Ascending aorta (tissue), 2 donors: ENCODE measurements at regions not wholly inside any gene's neighbourhood (a gene's known extent, or its start where the extent isn't known, plus 50 kb on each side); places are given as distances from the start of the nearest gene placed in this dataset.

Experiments used
- DNase-seq, 2 donors: peaks; one replicate each; pipeline ENCODE4 v3.0.0-alpha.2; 2019; ENCODE audit warnings: low spot score in 2 of 2
- H3K27ac ChIP-seq, 2 donors: fragments of 200-600 bp; sonication (generic); one replicate each; pipeline ENCODE4 v1.5.1; 2016 to 2017; ENCODE audit warnings: mild to moderate bottlenecking in 1 of 2
- H3K27me3 ChIP-seq: fragments of 200-600 bp; sonication (generic); one replicate; pipeline ENCODE4 v1.5.1; 2017
- H3K36me3 ChIP-seq, 2 donors: fragments of 200-600 bp; sonication (generic); one replicate each; pipeline ENCODE4 v1.5.1; 2016
- H3K4me1 ChIP-seq, 2 donors: fragments of 200-600 bp; sonication (generic); one replicate each; pipeline ENCODE4 v1.5.1; 2016 to 2017; ENCODE audit warnings: mild to moderate bottlenecking in 1 of 2
- H3K4me3 ChIP-seq, 2 donors: fragments of 200-600 bp; sonication (generic); one replicate each; pipeline ENCODE4 v1.5.1; 2016 to 2017; ENCODE audit warnings: mild to moderate bottlenecking in 1 of 2
- H3K9me3 ChIP-seq, 2 donors: fragments of 200-600 bp; sonication (generic); one replicate each; pipeline ENCODE4 v1.5.1; 2016
- intact Hi-C: fragments of 100-400 bp; cut with DNase I; formaldehyde crosslinking; loops from one replicate; pipeline ENCODE4 v1.15.1; 2023
- TF ChIP-seq, protein P1 (sequence below), 3 experiments: fragments of 200-600 bp in 2 of 3; fragments of 450-650 bp in 1 of 3; sonication (generic) in 2 of 3; IDR thresholded peaks; one replicate each; pipeline ENCODE4 v1.5.1; 2016 to 2019; ENCODE audit warnings: antibody characterized with exemption in 3 of 3, mild to moderate bottlenecking in 1 of 3, moderate library complexity in 1 of 3

DNA sequence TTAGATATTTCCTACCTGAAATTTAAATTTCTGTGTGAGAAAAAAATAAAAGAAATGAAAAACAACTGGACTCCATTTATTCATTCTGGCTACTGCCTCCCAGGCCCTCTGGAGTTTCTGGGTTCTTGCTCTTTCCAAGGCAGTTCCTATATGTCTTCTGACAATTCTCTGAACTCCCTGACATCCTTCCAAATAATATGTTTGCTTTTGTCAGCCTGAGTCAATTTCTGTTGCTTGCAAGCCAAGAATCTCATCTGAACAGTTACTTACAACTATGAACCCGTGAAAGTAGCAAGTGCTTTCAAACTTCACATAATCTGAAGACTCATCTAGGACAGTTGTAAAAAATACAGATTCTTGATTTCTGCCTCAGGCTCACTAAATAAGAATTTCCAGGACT is 216.7 kb upstream of the NPVF start:
- TF ChIP-seq, protein P1, sequence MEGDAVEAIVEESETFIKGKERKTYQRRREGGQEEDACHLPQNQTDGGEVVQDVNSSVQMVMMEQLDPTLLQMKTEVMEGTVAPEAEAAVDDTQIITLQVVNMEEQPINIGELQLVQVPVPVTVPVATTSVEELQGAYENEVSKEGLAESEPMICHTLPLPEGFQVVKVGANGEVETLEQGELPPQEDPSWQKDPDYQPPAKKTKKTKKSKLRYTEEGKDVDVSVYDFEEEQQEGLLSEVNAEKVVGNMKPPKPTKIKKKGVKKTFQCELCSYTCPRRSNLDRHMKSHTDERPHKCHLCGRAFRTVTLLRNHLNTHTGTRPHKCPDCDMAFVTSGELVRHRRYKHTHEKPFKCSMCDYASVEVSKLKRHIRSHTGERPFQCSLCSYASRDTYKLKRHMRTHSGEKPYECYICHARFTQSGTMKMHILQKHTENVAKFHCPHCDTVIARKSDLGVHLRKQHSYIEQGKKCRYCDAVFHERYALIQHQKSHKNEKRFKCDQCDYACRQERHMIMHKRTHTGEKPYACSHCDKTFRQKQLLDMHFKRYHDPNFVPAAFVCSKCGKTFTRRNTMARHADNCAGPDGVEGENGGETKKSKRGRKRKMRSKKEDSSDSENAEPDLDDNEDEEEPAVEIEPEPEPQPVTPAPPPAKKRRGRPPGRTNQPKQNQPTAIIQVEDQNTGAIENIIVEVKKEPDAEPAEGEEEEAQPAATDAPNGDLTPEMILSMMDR (IDR thresholded peaks at IDR 0.05): no peak
- Histone ChIP-seq H3K27ac (no peak overlapping the region), H3K4me1 (no peaks in the 10 kb centered on the region), H3K27me3 (no peaks in the 10 kb centered on the region), H3K36me3 (no peaks in the 10 kb centered on the region), H3K9me3 (peaks cover 0 to 17% of the 10 kb centered on the region in 2 donors), H3K4me3 (no peak overlapping the region)
- DNase-seq: no peak
- intact Hi-C loops: no loop called here

DNA sequence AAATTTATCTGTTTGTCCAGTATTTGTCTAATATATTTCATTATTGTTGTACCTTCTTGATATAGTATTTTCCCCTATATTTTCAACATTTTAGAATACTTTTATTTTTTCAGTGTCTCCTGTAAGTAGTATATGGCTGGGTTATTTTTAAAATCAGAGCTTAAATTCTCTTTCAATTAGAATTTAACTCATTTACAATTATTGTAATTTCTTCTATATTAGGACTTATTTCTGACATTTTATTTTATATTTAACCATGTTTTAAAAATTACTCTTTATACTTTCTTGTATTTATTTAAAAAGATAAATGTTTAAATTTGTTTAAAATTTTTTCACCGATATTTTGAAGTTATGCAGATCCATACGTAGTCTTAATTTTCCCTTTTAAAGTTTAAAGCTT is 220.0 kb upstream of the NPVF start:
- Histone ChIP-seq H3K27me3 (no peaks in the 10 kb centered on the region), H3K27ac (no peak overlapping the region), H3K36me3 (no peaks in the 10 kb centered on the region), H3K4me3 (no peak overlapping the region), H3K9me3 (no peaks in the 10 kb centered on the region), H3K4me1 (no peaks in the 10 kb centered on the region)
- no peak for DNase-seq
- intact Hi-C loops: no loop called here
- TF ChIP-seq, protein P1 (IDR thresholded peaks at IDR 0.05): no peak

DNA sequence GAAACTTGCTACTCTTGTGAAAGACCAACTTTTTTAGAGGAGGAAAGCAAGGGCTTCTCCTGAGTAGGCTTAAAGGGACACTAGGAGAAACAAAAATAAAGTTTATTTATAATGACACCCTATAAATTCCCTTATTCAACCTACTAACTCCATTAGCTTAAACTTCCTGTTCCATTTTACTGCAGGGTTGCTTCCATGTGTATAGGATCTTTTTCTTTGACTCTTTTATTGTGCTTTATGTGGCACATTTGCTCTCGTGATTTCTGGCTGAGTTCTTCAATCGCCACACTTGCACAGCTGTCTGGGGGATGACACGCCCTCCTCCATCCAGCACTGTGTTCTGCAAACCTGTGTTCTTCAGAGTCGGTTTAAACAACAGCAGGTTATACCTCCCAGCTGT is 225.7 kb upstream of the NPVF start:
- H3K4me3 ChIP-seq: no peak overlapping the region

DNA sequence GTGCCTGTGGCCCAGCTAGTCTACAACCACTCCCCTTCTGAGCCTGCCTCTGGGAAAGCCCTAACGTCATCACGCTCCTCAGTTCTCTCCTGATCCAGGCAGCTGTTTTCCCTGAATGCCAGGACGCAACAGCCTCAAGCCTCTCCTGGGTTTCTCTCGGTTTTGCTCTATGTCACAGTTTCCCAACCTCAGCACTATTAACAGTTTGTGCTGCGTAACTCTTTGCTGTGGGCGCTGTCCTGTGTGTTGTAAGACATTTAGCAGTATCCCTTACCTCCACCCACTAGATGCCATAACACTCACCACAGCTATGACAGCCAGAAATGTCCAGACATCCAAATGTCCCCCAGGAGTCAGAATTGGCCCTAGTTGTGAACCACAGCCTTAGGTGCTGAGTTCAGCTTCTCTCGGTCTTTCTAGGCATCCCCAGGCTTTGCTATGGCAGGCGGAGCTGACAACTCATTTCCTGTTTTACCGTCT is 226.3 kb upstream of the NPVF start:
- Histone ChIP-seq H3K27me3 (no peaks in the 10 kb centered on the region), H3K27ac (no peak overlapping the region), H3K36me3 (no peaks in the 10 kb centered on the region), H3K4me3 (no peak overlapping the region), H3K9me3 (no peaks in the 10 kb centered on the region), H3K4me1 (peaks cover 0 to 4% of the 10 kb centered on the region in 2 donors)
- intact Hi-C loops: no loop called here
- TF ChIP-seq, protein P1 (IDR thresholded peaks at IDR 0.05): no peak
- no peak for DNase-seq

More for the DNA sequence above, 225.7 kb upstream of the NPVF start:
- Histone ChIP-seq H3K27me3 (no peaks in the 10 kb centered on the region), H3K4me1 (peaks cover 0 to 4% of the 10 kb centered on the region in 2 donors), H3K9me3 (no peaks in the 10 kb centered on the region), H3K36me3 (no peaks in the 10 kb centered on the region), H3K27ac (no peak overlapping the region)
- DNase-seq: no peak
- TF ChIP-seq, protein P1 (IDR thresholded peaks at IDR 0.05): no peak
- intact Hi-C loops: no loop called here

DNA sequence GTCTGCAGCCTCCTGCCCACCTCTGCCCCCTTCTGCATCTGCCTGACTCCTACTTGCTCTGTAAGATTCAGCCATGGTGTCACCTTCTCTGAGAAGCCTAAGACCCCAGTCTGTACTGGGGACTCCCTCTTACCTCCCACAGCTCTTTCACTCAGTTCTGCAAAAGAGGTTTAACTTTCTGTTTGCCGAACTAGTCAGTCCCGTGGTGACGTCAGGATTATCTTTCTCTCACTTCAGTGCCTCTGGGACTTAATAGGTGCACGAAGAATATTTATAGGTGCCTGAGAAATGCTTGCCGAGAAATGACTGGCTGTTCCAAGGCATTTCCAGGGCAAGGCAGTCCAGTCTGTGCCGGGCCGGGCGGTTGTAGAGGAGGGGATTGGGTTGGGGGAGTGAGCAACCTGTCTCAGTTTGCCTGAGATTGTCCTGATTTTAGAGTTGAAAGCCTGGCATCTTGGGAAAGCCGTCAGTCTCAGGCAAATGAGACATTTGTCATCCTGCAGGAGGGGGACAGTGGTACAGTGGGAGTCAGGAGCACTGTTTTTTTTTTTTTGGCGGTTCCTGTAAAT is 227.5 kb upstream of the NPVF start:
- H3K4me1 ChIP-seq: peaks cover 0 to 4% of the 10 kb centered on the region in 2 donors
- no peaks in the 10 kb centered on the region for H3K27me3 ChIP-seq
- intact Hi-C loops: no loop called here
- H3K36me3 ChIP-seq: no peaks in the 10 kb centered on the region
- H3K9me3 ChIP-seq: no peaks in the 10 kb centered on the region
- no peak overlapping the region for H3K27ac ChIP-seq
- DNase-seq: no peak
- TF ChIP-seq, protein P1 (IDR thresholded peaks at IDR 0.05): no peak
- H3K4me3 ChIP-seq: no peak overlapping the region
